Uterus (tissue), 3 donors: ENCODE measurements at regions not wholly inside any gene's neighbourhood (a gene's known extent, or its start where the extent isn't known, plus 50 kb on each side); places are given as distances from the start of the nearest gene placed in this dataset.

Experiments used
- DNase-seq, 2 donors: peaks; one replicate each; pipeline ENCODE4 v3.0.0-alpha.2; 2019 to 2020
- H3K27ac ChIP-seq, 2 donors: fragments of 200-600 bp; sonication (generic); 1 replicate in 1 of 2; 2 replicates in 1 of 2; pipeline ENCODE4 v1.5.1; 2016 to 2018
- H3K27me3 ChIP-seq, 2 donors: fragments of 200-600 bp; sonication (generic); one replicate each; pipeline ENCODE4 v1.5.1; 2018 to 2019; ENCODE audit warnings: control low read depth in 1 of 2
- H3K36me3 ChIP-seq, 2 donors: fragments of 200-600 bp; sonication (generic); one replicate each; pipeline ENCODE4 v1.5.1; 2019; ENCODE audit warnings: control low read depth in 1 of 2
- H3K4me1 ChIP-seq, 2 donors: fragments of 200-600 bp; sonication (generic); one replicate each; pipeline ENCODE4 v1.5.1; 2018 to 2019; ENCODE audit warnings: control low read depth in 1 of 2
- H3K4me3 ChIP-seq, 2 donors: fragments of 200-600 bp; sonication (generic); 1 replicate in 1 of 2; 2 replicates in 1 of 2; pipeline ENCODE4 v1.5.1; 2018 to 2019; ENCODE audit warnings: mild to moderate bottlenecking in 1 of 2
- H3K9me3 ChIP-seq, 2 donors: fragments of 200-600 bp; sonication (generic); one replicate each; pipeline ENCODE4 v1.5.1; 2019; ENCODE audit warnings: control low read depth in 1 of 2
- CTCF ChIP-seq, 4 experiments: fragments of 200-600 bp in 2 of 4; fragments of 450-650 bp in 2 of 4; sonication (generic) in 2 of 4; IDR thresholded peaks; one replicate each; pipeline ENCODE4 v1.5.1; 2016 to 2019; ENCODE audit warnings: antibody characterized with exemption in 4 of 4, mild to moderate bottlenecking in 2 of 4, moderate library complexity in 1 of 4
- POLR2A ChIP-seq, 2 donors: fragments of 450-650 bp; IDR thresholded peaks; one replicate each; pipeline ENCODE4 v1.6.1; 2016; ENCODE audit warnings: antibody characterized with exemption in 2 of 2, mild to moderate bottlenecking in 1 of 2, moderate library complexity in 1 of 2
- intact Hi-C: fragments of 100-400 bp; cut with DNase I; formaldehyde crosslinking; loops from one replicate; pipeline ENCODE4 v1.15.1; 2023; ENCODE audit warnings: low total_unique reads
- donor health status: DM: yes; HTN: yes; CAD: no.

GRCh38 chr3:9301091-9301490 is 51.6 kb upstream of the SRGAP3 start:
- H3K9me3 ChIP-seq = no peaks in the 10 kb centered on the region
- no peak for DNase-seq
- H3K27ac ChIP-seq = no peak overlapping the region
- H3K36me3 ChIP-seq = no peaks in the 10 kb centered on the region
- intact Hi-C loops = no loop called here
- no peaks in the 10 kb centered on the region for H3K4me1 ChIP-seq
- no peaks in the 10 kb centered on the region for H3K27me3 ChIP-seq
- TF ChIP-seq POLR2A (IDR thresholded peaks at IDR 0.05) (no peak), CTCF (IDR thresholded peaks at IDR 0.05) (no peak)
- H3K4me3 ChIP-seq = no peak overlapping the region

DNA sequence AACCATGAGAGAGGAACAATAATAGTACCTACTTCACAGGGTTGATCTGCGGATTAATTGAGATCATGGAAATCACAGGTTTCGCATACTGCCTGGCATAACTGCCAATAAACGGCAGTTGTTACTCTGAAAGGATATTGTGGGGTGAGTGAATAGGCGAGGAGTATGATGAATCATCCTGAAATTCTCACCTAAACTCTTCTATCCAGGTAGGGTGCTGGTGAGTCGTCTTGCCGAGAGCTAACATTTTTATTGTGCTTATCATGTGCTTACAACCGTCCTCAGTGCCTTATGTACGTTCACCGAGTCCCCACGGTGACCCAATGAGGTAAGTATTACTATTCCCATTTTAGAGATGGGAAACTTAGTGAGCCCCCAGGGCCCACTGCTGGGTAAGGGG is 52.4 kb upstream of the SRGAP3 start:
- no peaks in the 10 kb centered on the region for H3K36me3 ChIP-seq
- no peaks in the 10 kb centered on the region for H3K4me1 ChIP-seq
- no peak overlapping the region for H3K27ac ChIP-seq
- intact Hi-C loops = loop anchor here (2.0 kb wide), 1 partner anchor 331 kb away; no protein-coding TSS in a partner anchor
- TF ChIP-seq CTCF (IDR thresholded peaks at IDR 0.05) = no peak
- TF ChIP-seq POLR2A (IDR thresholded peaks at IDR 0.05) = no peak
- no peaks in the 10 kb centered on the region for H3K9me3 ChIP-seq
- H3K4me3 ChIP-seq = no peak overlapping the region
- no peaks in the 10 kb centered on the region for H3K27me3 ChIP-seq
- no peak for DNase-seq

GRCh38 chr3:9302425-9303181 is 53.2 kb upstream of the SRGAP3 start:
- Histone ChIP-seq H3K9me3 (no peaks in the 10 kb centered on the region), H3K36me3 (no peaks in the 10 kb centered on the region), H3K27ac (no peak overlapping the region), H3K4me1 (no peaks in the 10 kb centered on the region), H3K4me3 (peak overlapping the region in 1 of 2 donors; percentile 18), H3K27me3 (no peaks in the 10 kb centered on the region)
- peak; percentile 82 to 85 for DNase-seq
- TF ChIP-seq CTCF (IDR thresholded peaks at IDR 0.05) (peak; percentile 87 to 95 (median 90)), POLR2A (IDR thresholded peaks at IDR 0.05) (no peak)
- intact Hi-C loops = loop anchor here (2.0 kb wide), 1 partner anchor 332 kb away; no protein-coding TSS in a partner anchor

- H3K27me3 ChIP-seq = no peaks in the 10 kb centered on the region
- TF ChIP-seq CTCF (IDR thresholded peaks at IDR 0.05) (no peak), POLR2A (IDR thresholded peaks at IDR 0.05) (no peak)
- DNase-seq = no peak
- intact Hi-C loops = no loop called here
- no peaks in the 10 kb centered on the region for H3K36me3 ChIP-seq
- H3K4me3 ChIP-seq = no peak overlapping the region
- no peaks in the 10 kb centered on the region for H3K4me1 ChIP-seq
- H3K9me3 ChIP-seq = no peaks in the 10 kb centered on the region
- H3K27ac ChIP-seq = no peak overlapping the region
These were observed 54.4 kb upstream of the THUMPD3 start for GRCh38 chr3:9308298-9308990.

DNA sequence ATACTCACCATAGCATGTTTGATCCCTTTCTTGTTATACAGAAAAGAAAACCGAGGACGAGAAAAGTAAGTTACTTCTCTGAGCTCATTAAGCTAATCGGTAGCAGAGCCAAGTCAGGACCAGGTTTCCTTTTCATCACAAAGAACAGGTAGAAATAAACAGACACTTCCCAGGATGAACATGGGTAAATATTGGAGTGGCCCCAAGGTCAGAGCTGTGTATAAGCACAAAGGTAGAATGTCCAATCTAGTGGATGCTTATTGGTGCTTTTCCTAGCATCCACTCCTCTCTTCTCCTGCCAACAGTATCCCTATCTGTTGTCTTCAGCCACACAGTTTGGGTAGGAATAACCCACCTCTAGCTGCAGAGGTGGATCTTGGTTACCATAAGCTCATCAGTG is 52.8 kb upstream of the THUMPD3 start:
- Histone ChIP-seq H3K4me3 (no peak overlapping the region), H3K9me3 (no peaks in the 10 kb centered on the region), H3K27me3 (no peaks in the 10 kb centered on the region), H3K4me1 (no peaks in the 10 kb centered on the region), H3K36me3 (no peaks in the 10 kb centered on the region), H3K27ac (no peak overlapping the region)
- intact Hi-C loops = no loop called here
- no peak for DNase-seq
- TF ChIP-seq POLR2A (IDR thresholded peaks at IDR 0.05) (no peak), CTCF (IDR thresholded peaks at IDR 0.05) (no peak)
